Uterus (tissue), 3 donors: ENCODE measurements at regions not wholly inside any gene's neighbourhood (a gene's known extent, or its start where the extent isn't known, plus 50 kb on each side); places are given as distances from the start of the nearest gene placed in this dataset.
"Not testable (repeated sequence)": the region's sequence is repeated elsewhere in the genome, so short reads cannot be mapped to it uniquely, and the experiment has no call there.

Experiments
- DNase-seq, 2 donors: peaks; one replicate each; pipeline ENCODE4 v3.0.0-alpha.2; 2019 to 2020
- H3K27ac ChIP-seq, 2 donors: fragments of 200-600 bp; sonication (generic); 1 replicate in 1 of 2; 2 replicates in 1 of 2; pipeline ENCODE4 v1.5.1; 2016 to 2018
- H3K27me3 ChIP-seq, 2 donors: fragments of 200-600 bp; sonication (generic); one replicate each; pipeline ENCODE4 v1.5.1; 2018 to 2019; ENCODE audit warnings: control low read depth in 1 of 2
- H3K36me3 ChIP-seq, 2 donors: fragments of 200-600 bp; sonication (generic); one replicate each; pipeline ENCODE4 v1.5.1; 2019; ENCODE audit warnings: control low read depth in 1 of 2
- H3K4me1 ChIP-seq, 2 donors: fragments of 200-600 bp; sonication (generic); one replicate each; pipeline ENCODE4 v1.5.1; 2018 to 2019; ENCODE audit warnings: control low read depth in 1 of 2
- H3K4me3 ChIP-seq, 2 donors: fragments of 200-600 bp; sonication (generic); 1 replicate in 1 of 2; 2 replicates in 1 of 2; pipeline ENCODE4 v1.5.1; 2018 to 2019; ENCODE audit warnings: mild to moderate bottlenecking in 1 of 2
- H3K9me3 ChIP-seq, 2 donors: fragments of 200-600 bp; sonication (generic); one replicate each; pipeline ENCODE4 v1.5.1; 2019; ENCODE audit warnings: control low read depth in 1 of 2
- CTCF ChIP-seq, 4 experiments: fragments of 200-600 bp in 2 of 4; fragments of 450-650 bp in 2 of 4; sonication (generic) in 2 of 4; IDR thresholded peaks; one replicate each; pipeline ENCODE4 v1.5.1; 2016 to 2019; ENCODE audit warnings: antibody characterized with exemption in 4 of 4, mild to moderate bottlenecking in 2 of 4, moderate library complexity in 1 of 4
- POLR2A ChIP-seq, 2 donors: fragments of 450-650 bp; IDR thresholded peaks; one replicate each; pipeline ENCODE4 v1.6.1; 2016; ENCODE audit warnings: antibody characterized with exemption in 2 of 2, mild to moderate bottlenecking in 1 of 2, moderate library complexity in 1 of 2
- intact Hi-C: fragments of 100-400 bp; cut with DNase I; formaldehyde crosslinking; loops from one replicate; pipeline ENCODE4 v1.15.1; 2023; ENCODE audit warnings: low total_unique reads
- donor health status: DM: yes; HTN: yes; CAD: no.

DNA sequence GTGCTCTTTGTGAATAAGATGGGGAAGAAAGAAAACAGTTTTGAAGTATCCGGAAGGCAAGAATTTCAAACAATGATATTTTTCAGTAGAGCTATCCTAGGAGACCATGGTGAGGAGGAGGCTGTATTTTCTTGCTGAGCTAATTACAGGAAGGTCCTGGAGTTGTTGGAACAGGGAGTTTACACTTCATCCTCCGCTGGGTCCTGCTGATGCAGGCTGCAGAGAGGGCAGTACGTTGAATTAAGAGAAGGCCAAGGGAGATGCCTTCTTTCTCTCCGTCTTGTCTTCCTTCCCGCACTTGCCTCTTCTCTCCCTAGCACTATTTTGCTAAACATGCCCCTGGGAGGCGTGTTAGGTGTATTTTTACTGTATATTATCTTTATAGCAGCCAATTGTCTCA lies 60.0 kb upstream of the EDAR start:
- Histone ChIP-seq H3K9me3 (no peaks in the 10 kb centered on the region), H3K4me1 (no peaks in the 10 kb centered on the region), H3K27ac (peak overlapping the region in 1 of 2 donors; percentile 24), H3K36me3 (no peaks in the 10 kb centered on the region), H3K4me3 (no peak overlapping the region), H3K27me3 (no peaks in the 10 kb centered on the region)
- intact Hi-C loops = no loop called here
- no peak for DNase-seq
- TF ChIP-seq POLR2A (IDR thresholded peaks at IDR 0.05) = no peak
- TF ChIP-seq CTCF (IDR thresholded peaks at IDR 0.05) = no peak

- intact Hi-C loops = no loop called here
Measured at GRCh38 chr2:109048163-109048562, 59.1 kb upstream of the EDAR start.

GRCh38 chr2:109047569-109047968 lies 58.5 kb upstream of the EDAR start:
- H3K4me1 ChIP-seq = not testable (repeated sequence)

More at GRCh38 chr2:109048163-109048562, 59.1 kb upstream of the EDAR start:
- no peak overlapping the region for H3K4me3 ChIP-seq
- H3K9me3 ChIP-seq = no peaks in the 10 kb centered on the region
- TF ChIP-seq CTCF (IDR thresholded peaks at IDR 0.05) (no peak), POLR2A (IDR thresholded peaks at IDR 0.05) (no peak)
- H3K27ac ChIP-seq = no peak overlapping the region
- no peaks in the 10 kb centered on the region for H3K27me3 ChIP-seq
- H3K36me3 ChIP-seq = no peaks in the 10 kb centered on the region
- no peak for DNase-seq
- no peaks in the 10 kb centered on the region for H3K4me1 ChIP-seq

DNA sequence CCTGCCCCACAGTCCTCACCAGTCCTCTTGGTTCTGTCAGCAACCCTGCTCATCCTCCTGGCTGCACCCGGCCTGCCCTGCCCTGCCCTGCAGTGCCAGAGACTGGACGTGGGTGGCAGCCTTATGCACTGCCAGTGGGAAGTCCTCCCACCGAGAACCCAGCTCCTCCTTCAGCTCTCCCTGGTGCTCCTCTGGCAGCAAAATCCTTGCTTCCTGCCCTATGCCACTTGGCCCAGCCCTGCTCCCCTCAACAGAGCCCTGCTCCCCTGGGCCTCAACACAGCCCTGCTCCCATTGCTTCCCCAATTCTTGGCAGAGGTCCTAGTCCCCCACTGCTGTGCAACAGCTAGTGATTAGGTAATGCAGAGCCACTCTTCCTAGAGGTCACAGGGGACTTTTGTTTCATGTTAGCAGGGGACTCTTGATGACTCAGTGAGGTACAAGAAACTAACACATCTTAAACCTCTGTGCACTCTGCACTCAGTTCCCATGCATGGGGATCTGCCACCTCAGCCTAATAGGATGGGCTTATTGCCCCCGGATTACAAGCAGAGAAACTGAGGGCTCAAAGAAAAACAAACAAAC lies 58.0 kb upstream of the EDAR start:
- Histone ChIP-seq H3K36me3 (no peaks in the 10 kb centered on the region), H3K27me3 (no peaks in the 10 kb centered on the region), H3K4me3 (no peak overlapping the region), H3K27ac (no peak overlapping the region), H3K9me3 (no peaks in the 10 kb centered on the region), H3K4me1 (no peaks in the 10 kb centered on the region)
- no peak for TF ChIP-seq POLR2A (IDR thresholded peaks at IDR 0.05)
- no peak for TF ChIP-seq CTCF (IDR thresholded peaks at IDR 0.05)
- intact Hi-C loops = no loop called here
- no peak for DNase-seq

More at GRCh38 chr2:109047569-109047968, 58.5 kb upstream of the EDAR start:
- H3K4me3 ChIP-seq, H3K27ac ChIP-seq, H3K9me3 ChIP-seq, DNase-seq, H3K27me3 ChIP-seq, intact Hi-C loops, H3K36me3 ChIP-seq: not testable (repeated sequence)

GRCh38 chr2:109045505-109045904 lies 56.5 kb upstream of the EDAR start:
- DNase-seq = no peak
- TF ChIP-seq POLR2A (IDR thresholded peaks at IDR 0.05) = no peak
- TF ChIP-seq CTCF (IDR thresholded peaks at IDR 0.05) = no peak
- Histone ChIP-seq H3K27ac (no peak overlapping the region), H3K9me3 (no peaks in the 10 kb centered on the region), H3K4me1 (no peaks in the 10 kb centered on the region), H3K27me3 (no peaks in the 10 kb centered on the region), H3K36me3 (no peaks in the 10 kb centered on the region), H3K4me3 (no peak overlapping the region)
- intact Hi-C loops = no loop called here

- no peak for TF ChIP-seq POLR2A (IDR thresholded peaks at IDR 0.05)
- no peak for TF ChIP-seq CTCF (IDR thresholded peaks at IDR 0.05)
- Histone ChIP-seq H3K4me1 (no peaks in the 10 kb centered on the region), H3K4me3 (no peak overlapping the region), H3K27ac (no peak overlapping the region), H3K36me3 (no peaks in the 10 kb centered on the region), H3K9me3 (no peaks in the 10 kb centered on the region), H3K27me3 (no peaks in the 10 kb centered on the region)
- DNase-seq = no peak
- intact Hi-C loops = no loop called here
Measured at GRCh38 chr2:109038992-109039391, 50.0 kb upstream of the EDAR start.
